HG02798 (cell line): ENCODE measurements at regions not wholly inside any gene's neighbourhood (a gene's known extent, or its start where the extent isn't known, plus 50 kb on each side); places are given as distances from the start of the nearest gene placed in this dataset.
A peak's percentile ranks its signal among the peaks of the same experiment; 100 is the strongest.
"Not testable (repeated sequence)": the region's sequence is repeated elsewhere in the genome, so short reads cannot be mapped to it uniquely, and the experiment has no call there.

Experiments used
- ATAC-seq: cut with Tn5 transposase; IDR thresholded peaks from one replicate; pipeline ENCODE4 v1.9.1; 2021; ENCODE audit warnings: mild to moderate bottlenecking; ENCODE audit not compliant: unreplicated experiment, poor library complexity

GRCh38 chr4:170748975-170749374, 659.2 kb upstream of the AADAT start:
- ATAC-seq, result no peak

- no peak for ATAC-seq
Observed at GRCh38 chr4:170743633-170744032, 653.9 kb upstream of the AADAT start.

DNA sequence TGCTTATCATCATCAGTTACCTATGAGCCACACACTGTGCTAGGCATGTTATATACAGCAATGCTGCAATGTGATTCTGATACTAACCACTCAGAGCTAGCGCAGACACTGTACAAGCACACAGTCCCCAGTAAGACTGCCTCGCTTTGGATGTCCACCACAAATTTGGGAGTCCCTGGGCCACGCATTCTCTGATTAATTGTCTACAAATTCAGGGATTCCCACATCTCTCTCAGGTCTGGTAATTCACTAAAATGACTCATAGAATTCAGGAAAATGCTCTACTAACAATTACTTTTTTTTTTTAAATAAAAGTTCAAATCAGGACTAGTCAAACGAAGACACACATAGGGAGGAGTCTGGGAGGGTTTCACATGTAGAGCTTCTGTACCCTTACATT, 652.1 kb upstream of the AADAT start:
- ATAC-seq, result no peak

DNA sequence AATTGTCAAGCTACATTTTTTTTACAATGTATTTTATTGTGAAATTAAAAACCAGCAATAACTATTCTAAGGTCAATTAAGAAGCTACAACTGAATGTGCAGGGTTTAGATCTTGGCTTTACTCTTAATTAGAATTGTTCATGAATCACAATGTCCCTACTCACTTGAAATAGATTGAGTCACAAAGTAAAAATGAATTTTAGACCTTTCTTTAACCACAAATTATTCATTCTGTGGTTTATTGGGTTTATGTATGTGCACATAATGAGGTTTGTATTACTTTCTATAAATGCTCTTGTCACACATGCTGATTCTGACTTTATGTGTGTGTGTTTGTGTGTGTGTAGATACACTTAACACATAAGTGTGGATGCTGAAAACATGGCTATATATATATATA, 647.0 kb upstream of the AADAT start:
- no peak for ATAC-seq

GRCh38 chr4:170729897-170730296, 640.1 kb upstream of the AADAT start:
- ATAC-seq, result peak; percentile 40

GRCh38 chr4:170729236-170729635, 639.5 kb upstream of the AADAT start:
- ATAC-seq, result no peak

DNA sequence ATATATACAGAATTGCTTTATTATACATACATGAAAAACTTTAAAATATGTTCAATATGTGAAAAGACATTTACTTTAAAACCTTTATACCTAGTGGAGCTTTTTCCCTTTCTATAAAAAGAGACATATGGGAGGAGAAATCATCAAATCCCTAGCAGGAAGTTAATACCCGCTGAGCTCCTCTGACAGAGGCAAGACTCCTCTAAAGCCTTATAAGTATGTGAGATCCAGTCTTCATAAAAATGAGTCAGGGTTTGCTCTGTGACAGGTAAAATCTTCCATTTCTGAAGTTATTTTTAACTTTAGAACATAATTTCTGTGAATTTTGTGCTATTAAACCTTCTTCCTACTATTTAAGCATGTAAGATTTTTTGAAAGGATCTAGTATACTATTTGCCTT, 634.4 kb upstream of the AADAT start:
- no peak for ATAC-seq

DNA sequence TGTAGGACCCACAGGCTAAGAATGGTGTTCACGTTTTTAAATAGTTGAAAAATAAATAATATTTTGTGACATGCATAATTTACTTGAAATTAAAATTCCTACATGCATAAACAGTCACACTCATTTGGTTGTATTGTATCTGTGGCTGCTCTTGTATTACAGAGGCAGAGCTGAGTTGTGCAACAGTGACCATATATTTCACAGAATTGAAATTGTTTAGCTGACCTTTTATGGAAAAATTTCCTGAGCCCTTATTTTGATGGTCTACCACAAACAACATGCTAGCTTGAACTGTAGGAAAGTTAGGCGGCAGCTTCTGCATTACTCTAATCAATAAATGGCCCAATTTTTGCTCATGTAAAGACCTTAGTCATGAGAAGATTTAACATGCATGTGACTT, 633.4 kb upstream of the AADAT start:
- ATAC-seq, result no peak

- no peak for ATAC-seq
Observed at GRCh38 chr4:170721812-170722373, 632.1 kb upstream of the AADAT start.

DNA sequence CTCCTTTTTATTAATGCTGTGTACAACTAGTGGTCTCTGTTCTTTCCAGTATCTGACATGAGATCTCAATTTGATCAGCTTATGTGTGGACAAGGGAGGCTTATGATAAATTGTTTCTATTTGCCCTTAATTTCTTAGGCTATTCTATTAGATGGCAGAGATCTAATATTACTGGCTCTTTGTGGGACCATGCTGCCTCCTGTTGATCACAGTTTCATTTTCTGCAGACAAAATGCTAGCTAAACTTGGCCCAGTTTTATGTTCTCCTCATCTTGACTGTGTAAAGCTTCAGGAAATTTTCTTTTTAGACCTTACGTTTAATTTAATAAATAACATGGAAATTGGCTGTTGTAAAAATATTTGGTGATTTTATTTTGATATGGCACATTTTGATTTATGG, 627.1 kb upstream of the AADAT start:
- ATAC-seq, result peak; percentile 70

DNA sequence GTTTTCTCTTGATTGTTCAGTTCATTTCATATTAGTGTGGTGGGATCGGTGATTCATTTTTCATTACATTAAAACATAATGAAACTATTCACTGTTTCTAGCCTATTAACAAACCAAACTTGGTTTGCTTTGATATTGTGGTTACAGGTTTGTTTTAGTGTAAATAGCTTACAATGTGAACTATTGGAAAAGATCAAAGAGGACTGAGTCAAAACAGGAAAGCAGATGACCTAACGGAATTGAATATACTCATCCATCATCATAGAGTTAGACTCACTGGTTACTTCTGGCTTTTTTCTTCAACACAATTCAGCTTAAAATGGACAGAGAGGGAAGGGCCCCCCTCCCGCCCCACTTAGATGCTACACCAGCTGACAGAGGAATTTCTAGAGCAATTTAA, 616.2 kb upstream of the AADAT start:
- ATAC-seq, result peak; percentile 32

DNA sequence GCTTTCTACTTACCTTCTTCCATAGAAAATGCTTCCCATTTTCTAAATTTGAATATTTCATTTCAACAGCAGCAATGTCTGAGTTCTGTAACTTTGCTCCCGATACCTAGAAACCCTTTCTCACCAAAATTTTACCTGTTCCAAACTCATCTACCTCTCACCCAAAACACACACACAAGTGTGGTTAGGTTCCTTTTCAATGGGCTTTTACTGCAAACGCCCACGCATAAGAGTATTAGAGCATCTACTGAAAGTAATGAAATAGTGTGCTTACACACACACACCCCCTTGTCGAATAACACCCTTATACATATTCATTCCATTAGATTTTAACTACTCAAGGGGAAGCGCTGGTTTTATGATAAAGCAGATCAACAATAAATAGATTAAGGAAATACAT, 610.3 kb upstream of the AADAT start:
- ATAC-seq, result no peak

DNA sequence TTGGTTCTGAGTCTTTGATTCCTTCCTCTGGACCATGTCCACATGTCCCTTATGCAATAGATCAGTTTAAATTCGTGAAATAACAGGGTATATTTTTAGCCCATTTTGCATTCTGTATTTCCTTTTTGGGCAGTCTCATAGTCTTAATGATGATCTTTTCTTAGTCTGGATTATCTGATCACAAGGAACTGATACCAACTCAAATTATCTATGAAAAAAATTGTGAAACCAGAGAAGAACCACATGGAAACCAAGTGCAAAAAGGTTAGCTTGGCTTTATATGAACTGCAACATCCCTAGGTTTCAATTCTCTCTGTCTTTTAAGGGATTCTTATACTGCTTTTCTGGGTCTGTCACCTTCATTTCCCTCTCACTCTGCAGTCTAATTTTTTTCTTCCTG, 608.6 kb upstream of the AADAT start:
- peak; percentile 72 for ATAC-seq

DNA sequence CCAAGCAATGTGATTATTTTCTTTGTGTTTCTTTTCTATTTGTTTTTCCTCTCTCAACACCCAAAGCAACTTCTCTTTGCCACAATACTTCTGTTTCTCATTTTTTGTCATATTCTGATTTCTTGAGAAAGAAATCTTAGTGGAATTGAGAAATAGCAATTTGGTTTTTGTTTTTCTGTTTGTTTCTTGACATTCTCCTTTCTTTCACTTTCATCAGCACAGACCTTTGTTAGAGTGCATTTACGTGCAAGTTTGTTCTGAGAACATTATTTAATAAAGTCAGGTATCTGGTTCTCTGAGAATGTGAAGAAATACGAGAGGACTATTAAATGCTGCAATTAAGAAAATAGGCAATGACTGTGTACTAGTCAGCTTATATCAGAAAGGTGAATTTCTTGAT, 608.1 kb upstream of the AADAT start:
- peak; percentile 62 for ATAC-seq

DNA sequence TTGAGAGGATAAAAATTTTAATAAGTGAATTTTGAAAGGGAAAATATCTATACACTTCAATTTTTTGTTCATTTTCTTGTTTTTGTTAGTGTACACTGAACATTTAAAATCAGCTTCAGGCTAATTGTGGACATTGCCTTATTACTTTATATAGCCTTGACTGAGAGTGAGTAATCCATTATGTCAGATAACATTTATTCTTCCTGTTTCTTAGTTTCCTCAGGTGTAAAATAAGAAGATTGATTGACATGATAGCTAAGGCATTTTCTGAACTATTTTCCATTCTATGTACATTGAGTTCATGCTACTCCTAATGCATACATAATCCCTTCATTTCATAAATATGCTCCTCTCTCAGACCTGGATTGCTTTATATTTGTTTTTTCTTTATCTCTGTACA, 607.3 kb upstream of the AADAT start:
- no peak for ATAC-seq

DNA sequence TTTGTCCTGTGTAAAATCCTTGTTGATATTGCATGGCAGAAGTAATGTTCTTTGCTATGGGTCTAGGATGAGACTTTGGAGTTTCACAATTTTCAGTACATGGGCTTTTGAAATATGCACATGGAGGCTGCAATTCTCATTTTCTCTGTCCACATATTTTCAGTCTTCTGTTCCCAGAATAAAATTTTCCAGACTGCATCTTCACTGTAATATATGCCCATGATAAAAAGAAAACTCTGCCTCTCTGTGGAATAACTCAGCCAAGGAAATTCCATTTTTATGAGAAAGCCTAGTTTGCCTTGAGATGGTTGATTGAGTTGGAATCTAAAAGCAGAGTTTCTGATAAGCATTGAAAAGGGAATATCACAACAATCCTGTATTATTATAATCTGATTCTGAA, 601.4 kb upstream of the AADAT start:
- ATAC-seq, result no peak

- ATAC-seq, result no peak
Observed at GRCh38 chr4:170687751-170688150, 598.0 kb upstream of the AADAT start.

DNA sequence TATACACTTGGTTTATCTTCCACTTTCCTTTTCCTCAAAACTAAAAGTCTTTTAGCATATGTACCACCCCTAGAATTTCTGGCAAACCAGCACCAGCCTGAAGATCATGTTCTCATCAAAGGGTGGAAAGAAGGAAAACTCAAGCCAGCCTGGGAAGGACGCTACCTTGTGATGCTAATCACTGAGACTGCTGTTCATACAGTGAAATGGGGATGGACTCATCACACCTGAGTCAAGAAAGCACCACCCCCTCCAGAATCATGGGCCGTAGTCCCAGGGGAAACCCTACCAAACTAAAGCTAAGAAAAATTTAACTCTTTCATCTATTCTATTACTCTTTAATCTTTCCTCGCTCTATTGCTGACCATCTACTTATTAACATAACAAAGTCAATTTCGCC, 595.9 kb upstream of the AADAT start:
- not testable (repeated sequence) for ATAC-seq

DNA sequence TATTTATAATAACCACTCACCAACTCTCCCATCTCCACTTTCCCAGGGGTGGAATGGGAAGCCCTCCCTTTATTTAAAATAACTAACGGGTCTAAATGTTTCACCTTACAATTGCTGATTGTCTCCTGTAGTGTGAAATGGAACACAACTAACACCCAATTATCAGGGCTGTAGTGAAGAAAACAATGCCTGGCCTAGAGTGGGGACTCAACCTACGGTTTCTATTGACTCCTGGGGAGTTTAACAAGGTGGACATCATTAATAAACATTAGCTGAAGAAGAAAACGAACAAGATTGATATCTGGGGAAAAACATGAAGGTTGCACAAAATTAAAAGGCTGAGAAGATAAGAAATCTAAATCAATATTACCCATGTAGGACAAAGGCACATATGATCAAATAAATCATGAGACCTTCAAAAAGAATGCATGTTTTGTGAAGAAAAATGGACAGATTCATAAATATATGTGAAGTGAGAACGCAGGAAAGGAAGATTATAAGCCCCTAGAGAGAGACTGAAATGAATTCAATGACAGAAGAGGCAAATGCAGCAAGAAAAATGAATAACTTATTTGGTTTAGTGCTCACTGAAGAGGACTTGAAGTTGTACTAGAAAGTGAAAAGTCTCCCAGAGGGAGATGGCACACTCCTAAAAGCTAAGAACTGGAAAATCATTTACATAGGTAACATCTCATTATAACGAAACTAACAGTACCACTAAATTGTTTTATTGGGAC, 593.0 kb upstream of the AADAT start:
- ATAC-seq, result no peak

DNA sequence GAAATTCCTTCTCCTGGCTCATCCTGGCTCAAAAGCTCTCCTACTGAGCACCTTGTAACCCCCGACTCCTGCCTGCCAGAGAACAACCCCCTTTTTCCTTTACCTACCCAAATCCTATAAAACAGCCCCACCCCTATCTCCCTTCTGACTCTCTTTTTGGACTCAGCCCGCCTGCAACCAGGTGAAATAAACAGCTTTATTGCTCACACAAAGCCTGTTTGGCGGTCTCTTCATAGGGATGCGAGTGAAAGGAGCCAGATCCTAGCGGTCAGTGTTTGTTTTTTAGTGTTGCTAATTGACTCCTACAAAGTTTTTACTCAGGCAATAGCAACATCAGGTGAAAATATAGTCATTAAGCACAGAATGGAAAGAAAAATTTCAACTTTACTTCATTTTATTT, 592.3 kb upstream of the AADAT start:
- ATAC-seq, result not testable (repeated sequence)

- peak; percentile 70 for ATAC-seq
Observed at GRCh38 chr4:170675568-170676262, 586.0 kb upstream of the AADAT start.

GRCh38 chr4:170674176-170674575, 584.4 kb upstream of the AADAT start:
- no peak for ATAC-seq
